HG03108 (cell line): ENCODE measurements at regions not wholly inside any gene's neighbourhood (a gene's known extent, or its start where the extent isn't known, plus 50 kb on each side); places are given as distances from the start of the nearest gene placed in this dataset.
"Not testable (repeated sequence)": the region's sequence is repeated elsewhere in the genome, so short reads cannot be mapped to it uniquely, and the experiment has no call there.

Source experiments
- ATAC-seq: cut with Tn5 transposase; IDR thresholded peaks from one replicate; pipeline ENCODE4 v1.9.1; 2021; ENCODE audit warnings: moderate library complexity; ENCODE audit not compliant: unreplicated experiment

GRCh38 chr5:63230754-63231153 is 652.1 kb downstream of the LRRC70 start:
- ATAC-seq, result no peak

- no peak for ATAC-seq
Measured at GRCh38 chr5:63228154-63228553, 649.5 kb downstream of the LRRC70 start.

GRCh38 chr5:63220244-63220643 is 641.6 kb downstream of the LRRC70 start:
- no peak for ATAC-seq

GRCh38 chr5:63217422-63217821 is 638.8 kb downstream of the LRRC70 start:
- no peak for ATAC-seq

- ATAC-seq, result no peak
Measured at GRCh38 chr5:63213256-63213655, 634.6 kb downstream of the LRRC70 start.

- no peak for ATAC-seq
Measured at GRCh38 chr5:63211448-63212132, 633.0 kb downstream of the LRRC70 start.

- ATAC-seq, result no peak
Measured at GRCh38 chr5:63205976-63206375, 627.4 kb downstream of the LRRC70 start.

- ATAC-seq, result no peak
Measured at GRCh38 chr5:63201738-63202137, 623.1 kb downstream of the LRRC70 start.

- no peak for ATAC-seq
Measured at GRCh38 chr5:63194126-63194525, 615.5 kb downstream of the LRRC70 start.

- not testable (repeated sequence) for ATAC-seq
Measured at GRCh38 chr5:63180190-63180589, 601.6 kb downstream of the LRRC70 start.

- ATAC-seq, result no peak
Measured at GRCh38 chr5:63175850-63176249, 597.2 kb downstream of the LRRC70 start.

- ATAC-seq, result no peak
Measured at GRCh38 chr5:63170486-63170885, 591.9 kb downstream of the LRRC70 start.

- ATAC-seq, result no peak
Measured at GRCh38 chr5:63164838-63165535, 586.4 kb downstream of the LRRC70 start.

GRCh38 chr5:63164339-63164738 is 585.7 kb downstream of the LRRC70 start:
- ATAC-seq, result no peak

- ATAC-seq, result no peak
Measured at GRCh38 chr5:63155310-63155631, 576.7 kb downstream of the LRRC70 start.

- no peak for ATAC-seq
Measured at GRCh38 chr5:63154476-63155309, 576.1 kb downstream of the LRRC70 start.

- no peak for ATAC-seq
Measured at GRCh38 chr5:63152871-63153270, 574.3 kb downstream of the LRRC70 start.

- no peak for ATAC-seq
Measured at GRCh38 chr5:63145167-63145566, 566.5 kb downstream of the LRRC70 start.

- no peak for ATAC-seq
Measured at GRCh38 chr5:63141591-63141990, 563.0 kb downstream of the LRRC70 start.

GRCh38 chr5:63135291-63135690 is 556.7 kb downstream of the LRRC70 start:
- no peak for ATAC-seq

GRCh38 chr5:63131626-63132285 is 553.1 kb downstream of the LRRC70 start:
- ATAC-seq, result no peak
